BJ (cell line): ENCODE measurements at regions not wholly inside any gene's neighbourhood (a gene's known extent, or its start where the extent isn't known, plus 50 kb on each side); places are given as distances from the start of the nearest gene placed in this dataset.

Source experiments
- CTCF ChIA-PET: fragments of 350-600 bp; formaldehyde crosslinking; extraction: SDS; loops from one replicate; lab custom pipeline; 2021; ENCODE audit warnings: antibody characterized with exemption, inconsistent platforms; lab: Yijun Ruan, JAX
- POLR2A ChIA-PET: fragments of 300-600 bp; sonication (Branson Sonifier 250); formaldehyde crosslinking; extraction: SDS; loops from one replicate; lab custom pipeline; 2021; ENCODE audit warnings: antibody characterized with exemption; lab: Charles Lee
- DNase-seq: peaks from one replicate; pipeline ENCODE4 v3.0.0-alpha.2; 2011; ENCODE audit warnings: low read depth
- H3K27me3 ChIP-seq: 2 replicates; pipeline ENCODE4 v1.6.0; 2011; ENCODE audit warnings: low read length; ENCODE audit not compliant: control insufficient read depth, insufficient read depth
- H3K36me3 ChIP-seq: 2 replicates; pipeline ENCODE4 v1.5.1; 2011; ENCODE audit warnings: low read length; ENCODE audit not compliant: control insufficient read depth, insufficient read depth
- H3K4me3 ChIP-seq: 2 replicates; pipeline ENCODE4 v1.5.1; 2011; ENCODE audit warnings: low read depth, mild to moderate bottlenecking, control low read depth, low read length
- TF ChIP-seq, protein P1 (sequence below): IDR thresholded peaks from 2 replicates; pipeline ENCODE4 v1.5.1; 2011; ENCODE audit warnings: low read depth, mild to moderate bottlenecking, control low read depth, inconsistent platforms, low read length, moderate library complexity; ENCODE audit not compliant: insufficient read depth

DNA sequence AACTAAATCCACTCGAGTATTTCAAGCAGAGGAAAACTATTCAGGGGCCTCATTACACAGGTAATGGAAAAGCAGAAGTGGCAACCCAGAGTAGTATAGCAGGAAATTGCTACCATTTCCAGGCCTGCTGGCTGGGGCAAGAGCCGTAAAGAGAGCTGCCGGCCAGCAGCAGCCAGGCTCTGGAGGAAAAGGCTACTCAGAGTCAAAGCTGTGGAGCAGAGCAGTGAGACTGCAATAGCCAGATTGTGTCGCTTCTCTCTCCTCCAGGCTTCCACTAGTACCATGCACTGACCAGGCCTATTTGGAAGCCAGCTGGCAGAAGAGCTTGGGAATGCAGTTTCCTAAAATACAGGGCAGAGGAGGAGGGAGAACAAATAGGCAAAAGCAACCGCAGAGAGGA is 155.5 kb downstream of the OMA1 start:
- CTCF ChIA-PET: no interaction called here
- H3K27me3 ChIP-seq: no peaks in the 10 kb centered on the region
- no peak overlapping the region for H3K4me3 ChIP-seq
- H3K36me3 ChIP-seq: no peaks in the 10 kb centered on the region
- DNase-seq: no peak
- POLR2A ChIA-PET: no interaction called here
- TF ChIP-seq, protein P1, sequence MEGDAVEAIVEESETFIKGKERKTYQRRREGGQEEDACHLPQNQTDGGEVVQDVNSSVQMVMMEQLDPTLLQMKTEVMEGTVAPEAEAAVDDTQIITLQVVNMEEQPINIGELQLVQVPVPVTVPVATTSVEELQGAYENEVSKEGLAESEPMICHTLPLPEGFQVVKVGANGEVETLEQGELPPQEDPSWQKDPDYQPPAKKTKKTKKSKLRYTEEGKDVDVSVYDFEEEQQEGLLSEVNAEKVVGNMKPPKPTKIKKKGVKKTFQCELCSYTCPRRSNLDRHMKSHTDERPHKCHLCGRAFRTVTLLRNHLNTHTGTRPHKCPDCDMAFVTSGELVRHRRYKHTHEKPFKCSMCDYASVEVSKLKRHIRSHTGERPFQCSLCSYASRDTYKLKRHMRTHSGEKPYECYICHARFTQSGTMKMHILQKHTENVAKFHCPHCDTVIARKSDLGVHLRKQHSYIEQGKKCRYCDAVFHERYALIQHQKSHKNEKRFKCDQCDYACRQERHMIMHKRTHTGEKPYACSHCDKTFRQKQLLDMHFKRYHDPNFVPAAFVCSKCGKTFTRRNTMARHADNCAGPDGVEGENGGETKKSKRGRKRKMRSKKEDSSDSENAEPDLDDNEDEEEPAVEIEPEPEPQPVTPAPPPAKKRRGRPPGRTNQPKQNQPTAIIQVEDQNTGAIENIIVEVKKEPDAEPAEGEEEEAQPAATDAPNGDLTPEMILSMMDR: no peak

DNA sequence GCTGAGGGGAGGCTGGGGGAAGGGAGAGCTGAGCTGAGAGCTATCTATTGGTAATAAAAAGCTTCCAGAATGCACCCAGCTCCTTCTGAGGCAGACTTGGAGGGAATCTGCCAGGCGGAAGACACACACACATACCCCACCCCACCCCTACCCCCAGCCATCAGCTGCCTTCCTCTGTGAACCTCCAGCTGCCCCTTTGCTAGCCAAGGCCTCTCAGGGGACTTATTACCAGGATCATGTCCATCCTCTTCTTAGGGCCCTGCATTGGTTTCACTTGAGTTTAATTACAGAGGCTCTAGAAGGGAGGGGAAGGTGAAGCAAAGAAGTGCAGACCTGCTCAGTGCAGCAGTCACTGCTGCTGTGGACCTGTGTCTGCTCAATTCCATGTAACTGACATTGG is 156.4 kb downstream of the OMA1 start:
- ChIA-PET POLR2A (no interaction called here), CTCF (no interaction called here)
- no peak overlapping the region for H3K4me3 ChIP-seq
- DNase-seq: no peak
- no peaks in the 10 kb centered on the region for H3K36me3 ChIP-seq
- no peaks in the 10 kb centered on the region for H3K27me3 ChIP-seq
- TF ChIP-seq, protein P1: no peak

- H3K36me3 ChIP-seq: no peaks in the 10 kb centered on the region
- H3K4me3 ChIP-seq: no peak overlapping the region
- TF ChIP-seq, protein P1: no peak
- H3K27me3 ChIP-seq: no peaks in the 10 kb centered on the region
- DNase-seq: no peak
- POLR2A ChIA-PET: no interaction called here
- CTCF ChIA-PET: interaction anchor here (0.8 to 1.3 kb wide), 2 partner anchors 13 to 22 kb away, joined by 3 read pairs; no protein-coding TSS in a partner anchor
Observed at GRCh38 chr1:58380345-58380744, 166.2 kb downstream of the OMA1 start.

- TF ChIP-seq, protein P1: no peak
- H3K27me3 ChIP-seq: no peaks in the 10 kb centered on the region
- ChIA-PET POLR2A (no interaction called here), CTCF (interaction anchor here (0.8 kb wide), 1 partner anchor 163 kb away, joined by 3 read pairs; no protein-coding TSS in a partner anchor)
- no peak overlapping the region for H3K4me3 ChIP-seq
- DNase-seq: no peak
- no peaks in the 10 kb centered on the region for H3K36me3 ChIP-seq
Observed at GRCh38 chr1:58367217-58367616, 179.3 kb downstream of the OMA1 start.

DNA sequence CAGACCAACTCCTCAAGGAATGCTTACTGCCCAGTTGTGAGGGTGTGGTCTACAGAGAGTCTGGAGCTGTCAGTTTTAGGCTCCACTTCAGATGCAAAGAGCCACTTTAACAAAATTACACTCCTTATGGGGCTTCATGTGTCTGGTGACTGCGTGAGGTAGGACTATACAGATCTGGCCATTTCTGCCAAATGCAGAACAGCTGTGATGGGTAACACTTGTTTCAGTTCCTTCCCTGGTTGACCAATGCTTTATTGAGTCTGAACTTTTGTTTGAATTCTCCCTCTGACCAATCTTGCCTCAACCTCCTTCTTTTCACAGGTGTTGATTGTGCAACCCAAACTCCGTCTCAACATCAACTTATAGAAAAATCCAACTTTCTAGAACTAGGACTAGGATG is 181.2 kb downstream of the OMA1 start:
- TF ChIP-seq, protein P1: no peak
- ChIA-PET CTCF (no interaction called here), POLR2A (no interaction called here)
- no peak for DNase-seq
- H3K36me3 ChIP-seq: no peaks in the 10 kb centered on the region
- no peaks in the 10 kb centered on the region for H3K27me3 ChIP-seq
- no peak overlapping the region for H3K4me3 ChIP-seq
